ENCODE measurements at regions not wholly inside any gene's neighbourhood (a gene's known extent, or its start where the extent isn't known, plus 50 kb on each side); places are given as distances from the start of the nearest gene placed in this dataset.

DNA sequence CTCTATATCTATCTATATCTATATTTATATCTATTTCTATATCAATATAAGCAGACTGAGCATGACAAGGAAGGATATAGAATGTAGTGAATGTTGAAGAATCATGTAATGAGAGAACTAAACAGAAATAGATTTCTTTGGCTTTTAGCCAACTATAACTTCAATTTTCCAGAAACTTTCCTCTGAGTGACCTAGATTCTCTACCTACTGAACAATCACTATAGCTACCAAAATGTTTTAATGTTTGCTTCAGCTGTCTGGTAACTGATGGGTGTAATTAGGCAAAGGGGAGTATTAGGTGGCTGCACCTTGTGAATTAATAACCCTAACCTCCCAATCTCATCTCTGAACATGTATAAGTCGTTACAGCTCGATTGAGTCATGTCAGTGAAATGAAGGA lies 76.4 kb upstream of the ROBO1 start:
- no peak for FAIRE-seq

DNA sequence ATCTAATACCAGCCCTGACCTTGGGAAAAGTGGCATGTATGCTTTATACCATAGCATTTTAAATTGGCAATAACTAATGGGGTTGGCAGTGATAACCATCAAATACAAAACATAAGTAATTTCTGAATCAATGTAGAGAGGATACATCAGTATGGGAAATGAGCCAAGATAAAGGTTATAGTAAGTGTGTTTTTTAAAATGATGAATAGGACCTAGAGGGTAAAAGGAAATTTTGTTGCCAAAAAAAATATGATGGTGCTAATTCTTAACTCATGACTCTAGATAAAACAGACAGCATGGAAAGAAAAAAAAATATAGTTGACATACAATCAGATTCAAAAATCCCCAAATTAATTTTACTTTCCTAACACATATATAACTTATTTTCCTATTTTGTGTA lies 75.4 kb upstream of the ROBO1 start:
- FAIRE-seq = no peak

DNA sequence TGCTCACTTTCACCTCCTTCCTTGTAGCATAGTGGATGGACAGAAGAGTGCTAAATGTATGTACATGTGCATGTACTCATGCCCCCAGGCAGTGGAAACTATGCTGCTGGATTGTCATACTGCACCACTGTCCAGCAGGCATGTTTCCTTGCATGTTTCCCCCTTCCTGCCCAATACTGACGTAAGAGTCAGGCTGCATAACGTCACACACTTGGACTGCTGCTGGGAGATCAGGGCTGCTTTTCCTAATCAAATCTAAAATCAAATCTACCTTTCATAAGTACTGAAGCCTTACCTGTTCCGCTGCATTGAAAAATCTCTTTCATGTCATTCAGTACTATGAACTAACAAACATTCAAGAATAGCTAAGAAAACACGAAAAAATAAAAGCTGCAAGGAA lies 67.9 kb upstream of the ROBO1 start:
- no peak for FAIRE-seq

DNA sequence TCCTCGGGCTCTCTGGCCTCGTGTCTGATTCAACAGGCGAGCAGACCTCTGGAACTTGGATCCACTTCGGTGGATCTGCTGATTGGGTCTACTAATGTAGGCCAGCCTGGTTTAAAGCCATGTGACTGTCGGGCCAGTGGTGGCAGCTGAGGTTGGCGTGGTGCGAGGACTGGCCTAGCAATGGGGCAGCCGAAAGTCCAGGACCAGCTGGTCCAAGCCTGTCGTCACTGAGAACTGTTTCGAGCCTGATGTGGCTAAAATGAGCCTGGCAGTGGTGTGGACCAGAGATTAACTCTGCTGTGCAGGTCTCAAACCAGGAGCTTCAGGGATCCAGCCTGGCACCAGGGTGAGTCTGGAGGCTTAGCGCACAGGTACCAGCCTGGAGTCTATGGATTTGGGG lies 56.4 kb upstream of the ROBO1 start:
- no peak for FAIRE-seq

DNA sequence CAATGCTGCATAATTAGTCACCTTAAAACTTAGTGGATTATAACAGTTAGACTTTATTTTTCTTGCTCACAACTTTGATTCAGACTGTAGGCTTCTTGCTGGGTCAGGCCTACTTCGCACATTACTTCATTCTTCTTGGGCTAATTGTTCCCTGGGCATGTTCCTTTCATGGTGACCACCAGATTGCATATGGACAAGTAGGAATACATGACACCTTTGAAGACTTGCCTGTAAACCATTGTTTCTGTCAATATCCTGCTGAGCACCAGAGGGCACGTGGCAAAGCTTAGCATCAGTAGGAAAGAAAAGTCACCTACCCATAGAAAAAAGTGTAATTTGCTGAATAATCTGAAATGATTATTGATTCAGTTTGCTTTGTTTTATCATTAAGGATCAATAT lies 54.3 kb upstream of the ROBO1 start:
- no peak for FAIRE-seq

DNA sequence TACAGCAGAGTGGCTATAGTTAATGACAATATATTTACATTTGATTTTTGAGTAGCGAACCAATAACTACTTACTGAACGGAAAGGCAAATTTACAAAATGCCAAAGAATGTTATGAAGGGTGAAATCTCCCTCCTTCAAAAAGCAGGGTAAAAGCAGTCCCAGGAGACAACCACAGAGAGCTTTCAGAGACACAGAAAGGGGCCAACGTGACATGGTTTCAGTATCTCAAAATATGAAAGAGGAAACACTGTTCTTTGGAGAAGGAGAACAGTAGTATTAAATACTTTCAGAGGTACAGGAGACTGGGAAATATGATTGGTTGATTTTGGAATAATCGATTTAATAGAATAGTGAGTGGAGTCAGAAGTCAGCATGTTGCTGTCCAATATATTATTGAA lies 52.3 kb upstream of the ROBO1 start:
- FAIRE-seq = no peak

DNA sequence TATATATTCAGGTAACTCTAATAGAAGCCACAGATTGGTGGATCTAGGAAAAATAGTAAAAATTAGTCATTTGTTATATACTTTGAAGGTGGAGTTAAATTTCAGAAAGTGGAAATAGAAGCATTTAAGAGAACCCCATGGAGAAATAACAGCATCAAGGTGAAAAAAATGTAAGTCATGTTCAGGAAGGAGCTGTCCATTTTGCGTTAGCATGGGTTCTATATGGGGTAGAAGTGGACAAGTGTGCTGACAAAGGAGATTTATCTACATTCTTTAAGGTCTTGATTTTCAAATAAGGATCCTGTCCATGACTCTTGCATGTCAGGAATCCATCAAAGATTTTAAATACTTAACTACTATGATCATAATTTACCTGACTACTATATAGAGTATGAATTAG lies 50.2 kb upstream of the ROBO1 start:
- FAIRE-seq = no peak
